ENCODE measurements at regions not wholly inside any gene's neighbourhood (a gene's known extent, or its start where the extent isn't known, plus 50 kb on each side); places are given as distances from the start of the nearest gene placed in this dataset.

- 83% methylated on average over 1 of the region's 1 CpG for WGBS
- H3K4me3 ChIP-seq (ENCODE audit: insufficient read depth in 1 of 2, low read depth in 1 of 2, low read length in 2 of 2): no peak overlapping the region
Observed at GRCh38 chr11:127339376-127339775, 338.8 kb upstream of the KIRREL3 start.

GRCh38 chr11:127338380-127339259 lies 338.1 kb upstream of the KIRREL3 start:
- no peak overlapping the region for H3K4me3 ChIP-seq (ENCODE audit: insufficient read depth in 1 of 2, low read depth in 1 of 2, low read length in 2 of 2)
- no peaks in the 10 kb centered on the region for H3K79me1 ChIP-seq (replicated peaks; ENCODE audit: low read length, poor library complexity, severe bottlenecking)
- no peak overlapping the region for H2BK5ac ChIP-seq (ENCODE audit: low read depth, low read length, poor library complexity, severe bottlenecking)
- no peak overlapping the region for H2BK12ac ChIP-seq (ENCODE audit: low read length in 2 of 2)
- H2AFZ ChIP-seq (ENCODE audit: low read depth, low read length): no peak overlapping the region
- no peaks in the 10 kb centered on the region for H3K36me3 ChIP-seq (ENCODE audit: control insufficient read depth in 1 of 2, insufficient read depth in 2 of 2, low read depth in 1 of 2, low read length in 2 of 2)
- no peak overlapping the region for H3K4me2 ChIP-seq (ENCODE audit: low read length, poor library complexity, severe bottlenecking)
- WGBS: 74% methylated on average over 5 of the region's 6 CpGs
- H3K4me1 ChIP-seq (ENCODE audit: control insufficient read depth, insufficient read depth, low read depth, low read length): no peaks in the 10 kb centered on the region
- H3K27ac ChIP-seq (ENCODE audit: low read length, poor library complexity, severe bottlenecking): no peak overlapping the region
- no peak overlapping the region for H3K18ac ChIP-seq (ENCODE audit: low read depth in 1 of 2, low read length in 2 of 2)
- H3K23ac ChIP-seq (ENCODE audit: low read length in 2 of 2): no peak overlapping the region
- peaks cover 0 to 3% of the 10 kb centered on the region in 2 experiments for H3K27me3 ChIP-seq (ENCODE audit: control insufficient read depth in 1 of 2, insufficient read depth in 1 of 2, low read length in 2 of 2)
- no peak overlapping the region for H3K14ac ChIP-seq (ENCODE audit: low read length in 2 of 2)
- no peak overlapping the region for H2BK120ac ChIP-seq (ENCODE audit: low read depth, low read length)
- H2AK5ac ChIP-seq (ENCODE audit: low read length, severe bottlenecking): no peak overlapping the region
- H3K4ac ChIP-seq (ENCODE audit: low read depth in 1 of 2, low read length in 2 of 2): no peak overlapping the region
- H2BK15ac ChIP-seq (ENCODE audit: low read depth, poor library complexity, severe bottlenecking): no peak overlapping the region
- no peak overlapping the region for H4K91ac ChIP-seq (ENCODE audit: low read length)
- H3K9ac ChIP-seq (ENCODE audit: low read length): no peak overlapping the region
- H3K9me3 ChIP-seq (ENCODE audit: control insufficient read depth, low read length): peaks cover 6% of the 10 kb centered on the region
- no peak for DNase-seq
- no peak overlapping the region for H4K8ac ChIP-seq (ENCODE audit: low read length)

More at GRCh38 chr11:127339376-127339775, 338.8 kb upstream of the KIRREL3 start:
- H3K18ac ChIP-seq (ENCODE audit: low read depth in 1 of 2, low read length in 2 of 2): no peak overlapping the region
- H3K9me3 ChIP-seq (ENCODE audit: control insufficient read depth, low read length): peaks cover 5% of the 10 kb centered on the region
- no peak overlapping the region for H2AK5ac ChIP-seq (ENCODE audit: low read length, severe bottlenecking)
- no peak overlapping the region for H2AFZ ChIP-seq (ENCODE audit: low read depth, low read length)
- H3K36me3 ChIP-seq (ENCODE audit: control insufficient read depth in 1 of 2, insufficient read depth in 2 of 2, low read depth in 1 of 2, low read length in 2 of 2): no peaks in the 10 kb centered on the region
- H3K79me1 ChIP-seq (replicated peaks; ENCODE audit: low read length, poor library complexity, severe bottlenecking): no peaks in the 10 kb centered on the region
- no peak overlapping the region for H3K9ac ChIP-seq (ENCODE audit: low read length)
- H2BK5ac ChIP-seq (ENCODE audit: low read depth, low read length, poor library complexity, severe bottlenecking): no peak overlapping the region
- H3K27ac ChIP-seq (ENCODE audit: low read length, poor library complexity, severe bottlenecking): no peak overlapping the region
- peaks cover 0 to 3% of the 10 kb centered on the region in 2 experiments for H3K27me3 ChIP-seq (ENCODE audit: control insufficient read depth in 1 of 2, insufficient read depth in 1 of 2, low read length in 2 of 2)
- H3K14ac ChIP-seq (ENCODE audit: low read length in 2 of 2): no peak overlapping the region
- no peak overlapping the region for H4K91ac ChIP-seq (ENCODE audit: low read length)
- DNase-seq: no peak
- no peak overlapping the region for H3K23ac ChIP-seq (ENCODE audit: low read length in 2 of 2)
- no peak overlapping the region for H2BK15ac ChIP-seq (ENCODE audit: low read depth, poor library complexity, severe bottlenecking)
- H3K4me1 ChIP-seq (ENCODE audit: control insufficient read depth, insufficient read depth, low read depth, low read length): no peaks in the 10 kb centered on the region
- no peak overlapping the region for H2BK12ac ChIP-seq (ENCODE audit: low read length in 2 of 2)
- H3K4ac ChIP-seq (ENCODE audit: low read depth in 1 of 2, low read length in 2 of 2): no peak overlapping the region
- no peak overlapping the region for H4K8ac ChIP-seq (ENCODE audit: low read length)
- no peak overlapping the region for H3K4me2 ChIP-seq (ENCODE audit: low read length, poor library complexity, severe bottlenecking)
- no peak overlapping the region for H2BK120ac ChIP-seq (ENCODE audit: low read depth, low read length)

GRCh38 chr11:127334466-127334865 lies 333.9 kb upstream of the KIRREL3 start:
- no peak for DNase-seq
- Histone ChIP-seq H3K9me3 (ENCODE audit: control insufficient read depth, low read length) (peaks cover 37% of the 10 kb centered on the region), H4K91ac (ENCODE audit: low read length) (no peak overlapping the region), H3K4me1 (ENCODE audit: control insufficient read depth, insufficient read depth, low read depth, low read length) (no peaks in the 10 kb centered on the region), H2BK15ac (ENCODE audit: low read depth, poor library complexity, severe bottlenecking) (no peak overlapping the region), H2AFZ (ENCODE audit: low read depth, low read length) (no peak overlapping the region), H3K18ac (ENCODE audit: low read depth in 1 of 2, low read length in 2 of 2) (no peak overlapping the region), H3K23ac (ENCODE audit: low read length in 2 of 2) (no peak overlapping the region), H3K4ac (ENCODE audit: low read depth in 1 of 2, low read length in 2 of 2) (no peak overlapping the region), H2BK5ac (ENCODE audit: low read depth, low read length, poor library complexity, severe bottlenecking) (no peak overlapping the region), H3K4me2 (ENCODE audit: low read length, poor library complexity, severe bottlenecking) (no peak overlapping the region), H3K14ac (ENCODE audit: low read length in 2 of 2) (no peak overlapping the region), H3K36me3 (ENCODE audit: control insufficient read depth in 1 of 2, insufficient read depth in 2 of 2, low read depth in 1 of 2, low read length in 2 of 2) (no peaks in the 10 kb centered on the region), H2BK12ac (ENCODE audit: low read length in 2 of 2) (no peak overlapping the region), H3K79me1 (replicated peaks; ENCODE audit: low read length, poor library complexity, severe bottlenecking) (no peaks in the 10 kb centered on the region), H3K9ac (ENCODE audit: low read length) (no peak overlapping the region), H2BK120ac (ENCODE audit: low read depth, low read length) (no peak overlapping the region), H3K27me3 (ENCODE audit: control insufficient read depth in 1 of 2, insufficient read depth in 1 of 2, low read length in 2 of 2) (no peaks in the 10 kb centered on the region), H4K8ac (ENCODE audit: low read length) (no peak overlapping the region), H2AK5ac (ENCODE audit: low read length, severe bottlenecking) (no peak overlapping the region), H3K27ac (ENCODE audit: low read length, poor library complexity, severe bottlenecking) (no peak overlapping the region), H3K4me3 (ENCODE audit: insufficient read depth in 1 of 2, low read depth in 1 of 2, low read length in 2 of 2) (no peak overlapping the region)
- no CpG with 5 or more reads among the region's 1 CpG for WGBS

GRCh38 chr11:127332896-127333295 lies 332.3 kb upstream of the KIRREL3 start:
- H3K23ac ChIP-seq (ENCODE audit: low read length in 2 of 2): no peak overlapping the region
- no peak overlapping the region for H3K18ac ChIP-seq (ENCODE audit: low read depth in 1 of 2, low read length in 2 of 2)
- no peak overlapping the region for H3K9ac ChIP-seq (ENCODE audit: low read length)
- no peak overlapping the region for H3K27ac ChIP-seq (ENCODE audit: low read length, poor library complexity, severe bottlenecking)
- H3K9me3 ChIP-seq (ENCODE audit: control insufficient read depth, low read length): peaks cover 41% of the 10 kb centered on the region
- H3K36me3 ChIP-seq (ENCODE audit: control insufficient read depth in 1 of 2, insufficient read depth in 2 of 2, low read depth in 1 of 2, low read length in 2 of 2): no peaks in the 10 kb centered on the region
- H3K79me1 ChIP-seq (replicated peaks; ENCODE audit: low read length, poor library complexity, severe bottlenecking): no peaks in the 10 kb centered on the region
- no peak overlapping the region for H2BK5ac ChIP-seq (ENCODE audit: low read depth, low read length, poor library complexity, severe bottlenecking)
- no peak overlapping the region for H3K14ac ChIP-seq (ENCODE audit: low read length in 2 of 2)
- no peak for DNase-seq
- no peak overlapping the region for H3K4me2 ChIP-seq (ENCODE audit: low read length, poor library complexity, severe bottlenecking)
- no peak overlapping the region for H2BK15ac ChIP-seq (ENCODE audit: low read depth, poor library complexity, severe bottlenecking)
- H3K4me1 ChIP-seq (ENCODE audit: control insufficient read depth, insufficient read depth, low read depth, low read length): no peaks in the 10 kb centered on the region
- no peak overlapping the region for H2AFZ ChIP-seq (ENCODE audit: low read depth, low read length)
- WGBS: no CpG with 5 or more reads among the region's 2 CpGs
- H2BK120ac ChIP-seq (ENCODE audit: low read depth, low read length): no peak overlapping the region
- no peak overlapping the region for H2AK5ac ChIP-seq (ENCODE audit: low read length, severe bottlenecking)
- no peak overlapping the region for H4K8ac ChIP-seq (ENCODE audit: low read length)
- H4K91ac ChIP-seq (ENCODE audit: low read length): no peak overlapping the region
- H3K27me3 ChIP-seq (ENCODE audit: control insufficient read depth in 1 of 2, insufficient read depth in 1 of 2, low read length in 2 of 2): no peaks in the 10 kb centered on the region
- no peak overlapping the region for H3K4me3 ChIP-seq (ENCODE audit: insufficient read depth in 1 of 2, low read depth in 1 of 2, low read length in 2 of 2)
- no peak overlapping the region for H2BK12ac ChIP-seq (ENCODE audit: low read length in 2 of 2)
- no peak overlapping the region for H3K4ac ChIP-seq (ENCODE audit: low read depth in 1 of 2, low read length in 2 of 2)

All from mesenchymal stem cell (in vitro differentiated cells and primary cell).